Thoracic aorta (tissue), 2 donors: ENCODE measurements at regions not wholly inside any gene's neighbourhood (a gene's known extent, or its start where the extent isn't known, plus 50 kb on each side); places are given as distances from the start of the nearest gene placed in this dataset.

Source experiments
- ATAC-seq: fragments of 150-250 bp; one replicate; pipeline ENCODE4 v1.8.0; 2017; ENCODE audit warnings: low read depth; ENCODE audit not compliant: insufficient number of reproducible peaks, low FRiP score
- DNase-seq: peaks from one replicate; pipeline ENCODE4 v3.0.0-alpha.2; 2020; ENCODE audit warnings: low spot score
- H3K27ac ChIP-seq, 2 donors: fragments of 200-600 bp; sonication (generic); 1 replicate in 1 of 2; 2 replicates in 1 of 2; pipeline ENCODE4 v1.5.1; 2016; ENCODE audit warnings: mild to moderate bottlenecking in 2 of 2, moderate library complexity in 2 of 2
- H3K27me3 ChIP-seq: fragments of 200-600 bp; sonication (generic); replicated peaks from 2 replicates; pipeline ENCODE4 v1.6.0; 2016; ENCODE audit warnings: mild to moderate bottlenecking; ENCODE audit not compliant: insufficient read depth
- H3K36me3 ChIP-seq: fragments of 200-600 bp; sonication (generic); one replicate; pipeline ENCODE4 v1.5.1; 2016
- H3K4me1 ChIP-seq, 2 donors: fragments of 200-600 bp; sonication (generic); 1 replicate in 1 of 2; 2 replicates in 1 of 2; pipeline versions ENCODE4 v1.5.1 to v1.6.0; 2016; ENCODE audit warnings: low read depth in 2 of 2, mild to moderate bottlenecking in 1 of 2; ENCODE audit not compliant: control insufficient read depth in 1 of 2
- H3K4me3 ChIP-seq: fragments of 200-600 bp; sonication (generic); 2 replicates; pipeline ENCODE4 v1.5.1; 2016; ENCODE audit warnings: mild to moderate bottlenecking
- H3K9me3 ChIP-seq: fragments of 200-600 bp; sonication (generic); 2 replicates; pipeline ENCODE4 v1.5.1; 2016
- TF ChIP-seq, protein P1 (sequence below): fragments of 200-600 bp; sonication (generic); IDR thresholded peaks from one replicate; pipeline ENCODE4 v1.5.1; 2019; ENCODE audit warnings: antibody characterized with exemption

DNA sequence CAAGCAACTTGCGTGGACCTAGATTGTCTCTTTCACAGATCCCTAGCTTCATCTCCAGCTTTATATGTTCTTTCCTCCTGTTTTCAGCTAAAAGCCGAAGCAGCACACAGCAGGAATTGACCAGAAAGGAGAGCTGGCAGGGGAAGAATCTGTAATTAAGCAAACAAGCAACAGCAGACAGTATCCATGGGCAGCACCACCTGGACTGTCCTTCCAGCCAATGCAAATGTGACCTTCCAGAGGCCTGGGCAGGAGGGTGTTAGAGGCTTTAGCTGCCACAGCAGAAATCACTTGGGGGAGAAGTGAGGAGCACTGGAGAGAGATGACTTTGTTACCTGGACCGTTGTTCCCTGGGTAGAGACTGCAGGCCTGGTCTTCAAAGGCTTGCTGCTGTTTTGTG is 427.6 kb upstream of the GOT2 start:
- ATAC-seq (no peak), DNase-seq (no peak)
- no peak overlapping the region for H3K27ac ChIP-seq
- H3K36me3 ChIP-seq, result no peaks in the 10 kb centered on the region
- H3K27me3 ChIP-seq, result no peaks in the 10 kb centered on the region
- TF ChIP-seq, protein P1, sequence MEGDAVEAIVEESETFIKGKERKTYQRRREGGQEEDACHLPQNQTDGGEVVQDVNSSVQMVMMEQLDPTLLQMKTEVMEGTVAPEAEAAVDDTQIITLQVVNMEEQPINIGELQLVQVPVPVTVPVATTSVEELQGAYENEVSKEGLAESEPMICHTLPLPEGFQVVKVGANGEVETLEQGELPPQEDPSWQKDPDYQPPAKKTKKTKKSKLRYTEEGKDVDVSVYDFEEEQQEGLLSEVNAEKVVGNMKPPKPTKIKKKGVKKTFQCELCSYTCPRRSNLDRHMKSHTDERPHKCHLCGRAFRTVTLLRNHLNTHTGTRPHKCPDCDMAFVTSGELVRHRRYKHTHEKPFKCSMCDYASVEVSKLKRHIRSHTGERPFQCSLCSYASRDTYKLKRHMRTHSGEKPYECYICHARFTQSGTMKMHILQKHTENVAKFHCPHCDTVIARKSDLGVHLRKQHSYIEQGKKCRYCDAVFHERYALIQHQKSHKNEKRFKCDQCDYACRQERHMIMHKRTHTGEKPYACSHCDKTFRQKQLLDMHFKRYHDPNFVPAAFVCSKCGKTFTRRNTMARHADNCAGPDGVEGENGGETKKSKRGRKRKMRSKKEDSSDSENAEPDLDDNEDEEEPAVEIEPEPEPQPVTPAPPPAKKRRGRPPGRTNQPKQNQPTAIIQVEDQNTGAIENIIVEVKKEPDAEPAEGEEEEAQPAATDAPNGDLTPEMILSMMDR, result no peak
- no peak overlapping the region for H3K4me3 ChIP-seq
- no peaks in the 10 kb centered on the region for H3K9me3 ChIP-seq
- H3K4me1 ChIP-seq, result no peaks in the 10 kb centered on the region

DNA sequence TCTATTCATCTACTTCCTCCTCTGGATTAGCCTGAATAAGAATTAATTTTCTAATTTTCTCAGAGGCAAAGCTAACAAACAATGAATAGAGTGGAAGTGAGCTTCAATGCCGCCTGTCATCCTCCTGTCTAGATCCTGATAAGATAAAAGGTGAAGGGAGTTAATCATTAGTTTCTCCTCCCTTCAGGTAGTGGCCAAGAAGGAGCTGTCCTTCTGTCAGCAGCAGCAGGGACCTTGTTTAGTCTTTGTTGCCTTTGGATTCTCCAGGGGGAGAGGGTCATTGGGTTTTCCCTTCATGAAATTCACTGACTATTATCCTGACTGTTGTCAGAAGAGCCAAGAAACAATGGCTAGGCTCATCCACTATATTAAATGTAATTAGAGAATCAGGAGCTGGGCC is 420.2 kb upstream of the GOT2 start:
- Histone ChIP-seq H3K9me3 (no peaks in the 10 kb centered on the region), H3K27me3 (no peaks in the 10 kb centered on the region), H3K4me1 (no peaks in the 10 kb centered on the region), H3K36me3 (no peaks in the 10 kb centered on the region), H3K27ac (no peak overlapping the region), H3K4me3 (no peak overlapping the region)
- TF ChIP-seq, protein P1, result no peak
- DNase-seq (no peak), ATAC-seq (no peak)

DNA sequence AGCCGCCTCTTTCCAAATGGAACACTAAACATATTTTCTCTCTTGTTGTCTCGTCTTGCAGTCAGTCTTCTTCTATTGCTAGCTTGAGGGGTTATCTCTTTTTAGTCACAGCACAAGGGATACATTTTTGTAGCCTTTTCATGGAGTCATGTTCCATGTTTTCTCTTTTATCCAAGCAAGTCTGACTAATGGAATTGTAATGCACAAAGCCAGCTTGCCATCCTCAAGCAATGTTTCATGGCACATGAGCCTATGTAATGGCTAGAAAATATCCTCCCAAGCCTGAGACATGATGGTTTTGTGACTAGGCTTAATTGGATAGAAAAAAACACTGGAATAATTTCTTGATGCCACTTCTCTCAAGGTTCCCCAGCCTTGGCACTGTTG is 414.6 kb upstream of the GOT2 start:
- no peak for ATAC-seq
- Histone ChIP-seq H3K36me3 (no peaks in the 10 kb centered on the region), H3K4me1 (no peaks in the 10 kb centered on the region), H3K27me3 (no peaks in the 10 kb centered on the region), H3K4me3 (no peak overlapping the region), H3K9me3 (no peaks in the 10 kb centered on the region), H3K27ac (no peak overlapping the region)
- DNase-seq, result no peak
- TF ChIP-seq, protein P1, result no peak

DNA sequence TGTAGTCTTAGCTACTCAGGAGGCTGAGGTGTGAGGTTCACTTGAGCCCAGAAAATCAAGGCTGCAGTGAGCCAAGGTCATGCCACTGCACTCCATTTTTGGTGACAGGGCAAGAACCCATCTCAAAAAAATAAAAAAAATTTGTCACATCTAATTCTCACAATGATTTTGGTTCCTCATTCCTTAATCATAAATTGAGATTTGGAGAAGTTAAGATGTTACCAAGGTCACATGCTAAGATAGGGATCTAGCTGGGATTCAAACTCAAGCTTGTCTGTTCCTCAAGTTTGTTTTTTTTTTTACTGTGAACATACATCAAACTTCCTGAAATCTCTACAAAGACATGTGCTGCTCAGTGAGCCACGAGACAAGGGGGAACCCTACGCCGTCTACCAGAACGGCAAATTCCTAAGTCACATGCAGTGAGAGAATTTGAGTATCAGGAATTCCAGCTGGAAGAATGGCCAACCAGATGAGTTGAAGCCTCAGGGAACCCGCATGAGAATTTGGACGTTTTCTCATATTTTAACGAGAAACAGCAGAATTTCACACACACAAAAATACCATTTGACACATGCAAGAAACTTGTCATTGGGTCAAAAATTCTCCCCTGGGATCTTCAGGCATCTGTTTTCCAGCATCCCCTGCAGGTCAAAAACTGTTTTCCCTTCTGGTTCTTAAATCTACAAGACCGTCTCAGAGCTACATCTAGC is 414.1 kb upstream of the GOT2 start:
- TF ChIP-seq, protein P1, result no peak
- Histone ChIP-seq H3K4me1 (no peaks in the 10 kb centered on the region), H3K4me3 (no peak overlapping the region), H3K9me3 (no peaks in the 10 kb centered on the region), H3K27me3 (no peaks in the 10 kb centered on the region), H3K36me3 (no peaks in the 10 kb centered on the region), H3K27ac (no peak overlapping the region)
- DNase-seq (no peak), ATAC-seq (no peak)

DNA sequence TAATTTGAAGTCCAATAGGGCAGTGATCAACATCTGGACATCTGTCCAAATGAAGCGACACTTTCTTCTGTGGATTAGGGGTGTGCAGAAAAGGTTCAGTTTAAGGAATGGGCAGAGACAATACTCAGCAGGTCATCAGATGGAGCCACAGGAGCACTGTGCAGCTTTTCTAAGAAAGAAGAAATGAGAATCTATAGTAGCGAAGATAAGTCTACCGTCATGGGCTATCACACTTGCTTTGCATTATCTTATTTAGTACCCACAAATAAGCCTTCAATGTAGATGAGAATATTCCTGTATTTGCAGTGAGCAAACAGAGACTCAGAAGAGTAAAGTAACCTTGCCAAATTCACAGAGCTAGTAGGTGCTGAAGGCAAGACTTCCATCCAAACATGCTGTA is 412.0 kb upstream of the GOT2 start:
- no peaks in the 10 kb centered on the region for H3K36me3 ChIP-seq

More for the DNA sequence above, 412.0 kb upstream of the GOT2 start:
- no peaks in the 10 kb centered on the region for H3K9me3 ChIP-seq
- no peak for ATAC-seq
- no peak overlapping the region for H3K27ac ChIP-seq
- H3K4me3 ChIP-seq, result no peak overlapping the region
- TF ChIP-seq, protein P1, result no peak
- no peaks in the 10 kb centered on the region for H3K27me3 ChIP-seq
- H3K4me1 ChIP-seq, result no peaks in the 10 kb centered on the region
- no peak for DNase-seq
